ENCODE measurements at regions not wholly inside any gene's neighbourhood (a gene's known extent, or its start where the extent isn't known, plus 50 kb on each side); places are given as distances from the start of the nearest gene placed in this dataset.

DNA sequence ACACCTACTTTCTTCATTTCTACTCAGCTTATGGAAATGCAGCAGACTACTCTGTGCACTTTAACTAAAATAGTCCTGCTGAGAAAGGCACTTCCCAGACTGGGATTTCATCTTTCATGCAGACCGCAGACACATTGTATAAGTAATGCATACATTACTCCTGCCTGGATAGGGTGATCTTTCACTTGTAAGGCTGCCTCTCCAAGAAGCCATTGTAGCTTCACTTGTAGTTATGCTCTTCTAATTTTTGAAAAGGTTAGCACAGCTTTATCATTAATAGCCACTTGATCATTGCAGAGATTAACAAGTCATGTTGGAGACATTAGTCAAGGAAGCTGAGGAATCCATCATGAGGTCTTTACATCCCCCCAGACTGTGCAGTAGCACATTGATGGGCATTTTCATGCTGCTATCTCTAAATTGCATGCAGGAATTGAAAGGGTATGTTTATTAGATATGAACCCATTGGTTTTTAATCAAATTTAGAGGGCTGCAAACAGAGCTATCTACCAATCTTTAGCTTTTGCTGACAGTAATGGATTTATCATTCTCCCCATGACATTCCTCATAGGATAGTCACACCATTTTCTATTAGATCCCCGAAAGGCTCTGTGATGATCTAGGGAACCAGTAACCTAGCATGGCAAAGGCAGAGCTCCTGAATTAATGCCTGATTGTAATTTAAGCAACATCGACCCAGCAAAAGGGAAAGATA, 1074.7 kb upstream of the NXPH2 start:
- no peak overlapping the region for H3K27ac ChIP-seq (ENCODE audit: low read depth in 2 of 2, low read length in 1 of 2)
- ChIA-PET POLR2A (no interaction called here), CTCF (interaction anchor here (0.6 kb wide), 1 partner anchor 1608 kb away, joined by 3 read pairs; no protein-coding TSS in a partner anchor)
- no peaks in the 10 kb centered on the region for H3K79me2 ChIP-seq (ENCODE audit: insufficient read depth)
- H3K9me3 ChIP-seq, result no peaks in the 10 kb centered on the region
- H2AFZ ChIP-seq (ENCODE audit: low read depth), result no peak overlapping the region
- no peaks in the 10 kb centered on the region for H3K36me3 ChIP-seq (replicated peaks in 1 of 2; ENCODE audit: control insufficient read depth in 1 of 2, insufficient read depth in 2 of 2, low read length in 1 of 2)
- no peaks in the 10 kb centered on the region for H3K4me1 ChIP-seq (ENCODE audit: control insufficient read depth in 1 of 2, insufficient read depth in 2 of 2, low read depth in 1 of 2, low read length in 1 of 2)
- H3K9ac ChIP-seq, result no peak overlapping the region
- no peaks in the 10 kb centered on the region for H3F3A ChIP-seq (replicated peaks; ENCODE audit: insufficient read depth)
- no peak for TF ChIP-seq RFX5 (IDR thresholded peaks at IDR 0.05; ENCODE audit: low read length)
- TF ChIP-seq, protein P1, sequence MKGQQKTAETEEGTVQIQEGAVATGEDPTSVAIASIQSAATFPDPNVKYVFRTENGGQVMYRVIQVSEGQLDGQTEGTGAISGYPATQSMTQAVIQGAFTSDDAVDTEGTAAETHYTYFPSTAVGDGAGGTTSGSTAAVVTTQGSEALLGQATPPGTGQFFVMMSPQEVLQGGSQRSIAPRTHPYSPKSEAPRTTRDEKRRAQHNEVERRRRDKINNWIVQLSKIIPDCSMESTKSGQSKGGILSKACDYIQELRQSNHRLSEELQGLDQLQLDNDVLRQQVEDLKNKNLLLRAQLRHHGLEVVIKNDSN (IDR thresholded peaks at IDR 0.05; ENCODE audit: borderline replicate concordance, low read depth), result no peak
- peak; percentile 3 for DNase-seq
- H3K27me3 ChIP-seq (ENCODE audit: insufficient read depth), result no peaks in the 10 kb centered on the region
- no peaks in the 10 kb centered on the region for H4K20me1 ChIP-seq (ENCODE audit: insufficient read depth)
- H3K4me3 ChIP-seq (ENCODE audit: low read depth in 2 of 2, low read length in 1 of 2), result no peak overlapping the region
- H3K4me2 ChIP-seq, result no peak overlapping the region
- 27% methylated on average over 3 of the region's 3 CpGs for WGBS (ENCODE audit: low lambda C conversion rate)
- H3K9me2 ChIP-seq, result no peaks in the 10 kb centered on the region

- 11% methylated on average over 1 of the region's 1 CpG for WGBS (ENCODE audit: low lambda C conversion rate)
- Histone ChIP-seq H3K79me2 (ENCODE audit: insufficient read depth) (no peaks in the 10 kb centered on the region), H2AFZ (ENCODE audit: low read depth) (no peak overlapping the region), H4K20me1 (ENCODE audit: insufficient read depth) (no peaks in the 10 kb centered on the region), H3K9me3 (no peaks in the 10 kb centered on the region), H3K9me2 (no peaks in the 10 kb centered on the region), H3K4me1 (ENCODE audit: control insufficient read depth in 1 of 2, insufficient read depth in 2 of 2, low read depth in 1 of 2, low read length in 1 of 2) (no peaks in the 10 kb centered on the region), H3F3A (replicated peaks; ENCODE audit: insufficient read depth) (no peaks in the 10 kb centered on the region), H3K27me3 (ENCODE audit: insufficient read depth) (no peaks in the 10 kb centered on the region), H3K27ac (ENCODE audit: low read depth in 2 of 2, low read length in 1 of 2) (no peak overlapping the region), H3K36me3 (replicated peaks in 1 of 2; ENCODE audit: control insufficient read depth in 1 of 2, insufficient read depth in 2 of 2, low read length in 1 of 2) (no peaks in the 10 kb centered on the region), H3K9ac (no peak overlapping the region), H3K4me2 (no peak overlapping the region), H3K4me3 (ENCODE audit: low read depth in 2 of 2, low read length in 1 of 2) (no peak overlapping the region)
- TF ChIP-seq, protein P1 (IDR thresholded peaks at IDR 0.05; ENCODE audit: borderline replicate concordance, low read depth), result no peak
- TF ChIP-seq, protein P2, sequence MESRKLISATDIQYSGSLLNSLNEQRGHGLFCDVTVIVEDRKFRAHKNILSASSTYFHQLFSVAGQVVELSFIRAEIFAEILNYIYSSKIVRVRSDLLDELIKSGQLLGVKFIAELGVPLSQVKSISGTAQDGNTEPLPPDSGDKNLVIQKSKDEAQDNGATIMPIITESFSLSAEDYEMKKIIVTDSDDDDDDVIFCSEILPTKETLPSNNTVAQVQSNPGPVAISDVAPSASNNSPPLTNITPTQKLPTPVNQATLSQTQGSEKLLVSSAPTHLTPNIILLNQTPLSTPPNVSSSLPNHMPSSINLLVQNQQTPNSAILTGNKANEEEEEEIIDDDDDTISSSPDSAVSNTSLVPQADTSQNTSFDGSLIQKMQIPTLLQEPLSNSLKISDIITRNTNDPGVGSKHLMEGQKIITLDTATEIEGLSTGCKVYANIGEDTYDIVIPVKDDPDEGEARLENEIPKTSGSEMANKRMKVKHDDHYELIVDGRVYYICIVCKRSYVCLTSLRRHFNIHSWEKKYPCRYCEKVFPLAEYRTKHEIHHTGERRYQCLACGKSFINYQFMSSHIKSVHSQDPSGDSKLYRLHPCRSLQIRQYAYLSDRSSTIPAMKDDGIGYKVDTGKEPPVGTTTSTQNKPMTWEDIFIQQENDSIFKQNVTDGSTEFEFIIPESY (IDR thresholded peaks at IDR 0.05; ENCODE audit: borderline replicate concordance, low read depth), result no peak
- no peak for TF ChIP-seq NRF1 (IDR thresholded peaks at IDR 0.05; ENCODE audit: low read depth, low read length)
- no peak for TF ChIP-seq YY1 (IDR thresholded peaks at IDR 0.05; ENCODE audit: low read depth)
- TF ChIP-seq RXRA (IDR thresholded peaks at IDR 0.05; ENCODE audit: borderline replicate concordance, low read depth), result no peak
- no peak for TF ChIP-seq RFX5 (IDR thresholded peaks at IDR 0.05; ENCODE audit: low read length)
- TF ChIP-seq MEF2A (IDR thresholded peaks at IDR 0.05; ENCODE audit: borderline replicate concordance, low read depth), result no peak
- TF ChIP-seq MAX (IDR thresholded peaks at IDR 0.05; ENCODE audit: low read depth), result no peak
- ChIA-PET POLR2A (no interaction called here), CTCF (no interaction called here)
- no peak for DNase-seq
These were observed 1070.2 kb upstream of the NXPH2 start for GRCh38 chr2:139850254-139850890.

Measured in SK-N-SH (cell line).